Panc1 (cell line): ENCODE measurements at regions not wholly inside any gene's neighbourhood (a gene's known extent, or its start where the extent isn't known, plus 50 kb on each side); places are given as distances from the start of the nearest gene placed in this dataset.
"Not testable (repeated sequence)": the region's sequence is repeated elsewhere in the genome, so short reads cannot be mapped to it uniquely, and the experiment has no call there.

ENCODE experiments used
- ATAC-seq: fragments of 200-7000 bp; cut with Tn5 transposase; 2 replicates; pipeline ENCODE4 v1.9.1; 2020; ENCODE audit warnings: mild to moderate bottlenecking, moderate library complexity
- BruUV-seq: library from RNA; stranded (reverse); fragments of 400-500 nt; replicated peaks from 2 replicates; lab custom pipeline; 2021; lab: Mats Ljungman, UMichigan
- CTCF ChIA-PET: fragments of 300-600 bp; sonication (Branson Sonifier 250); formaldehyde crosslinking; loops from one replicate; lab custom pipeline; 2022; ENCODE audit warnings: antibody characterized with exemption; lab: Charles Lee
- POLR2A ChIA-PET: fragments of 300-600 bp; sonication (Branson Sonifier 250); formaldehyde crosslinking; loops from one replicate; lab custom pipeline; 2022; ENCODE audit warnings: antibody characterized with exemption; lab: Charles Lee
- DNase-seq: peaks from one replicate; pipeline ENCODE4 v3.0.0-alpha.2; 2010; ENCODE audit warnings: low read depth, low spot score
- H3K27ac ChIP-seq: 2 replicates; pipeline ENCODE4 v1.5.1; 2011; ENCODE audit warnings: mild to moderate bottlenecking, low read length, inconsistent platforms
- H3K27me3 ChIP-seq: fragments of 200-500 bp; sonication (Bioruptor generic); 2 replicates; pipeline ENCODE4 v1.6.0; 2014; ENCODE audit warnings: low read length, inconsistent platforms; ENCODE audit not compliant: control insufficient read depth, insufficient read depth
- H3K36me3 ChIP-seq: fragments of 200-500 bp; sonication (Bioruptor generic); 2 replicates; pipeline ENCODE4 v1.5.1; 2014; ENCODE audit warnings: inconsistent platforms, mild to moderate bottlenecking, low read length, moderate library complexity; ENCODE audit not compliant: control insufficient read depth, insufficient read depth
- H3K4me1 ChIP-seq: 2 replicates; pipeline ENCODE4 v1.5.1; 2011; ENCODE audit warnings: inconsistent platforms, mild to moderate bottlenecking, low read length, moderate library complexity; ENCODE audit not compliant: control insufficient read depth, insufficient read depth
- H3K4me3 ChIP-seq, 2 experiments: 2 replicates each; pipeline ENCODE4 v1.5.1; 2011 to 2012; ENCODE audit warnings: low read depth in 2 of 2, low read length in 2 of 2, mild to moderate bottlenecking in 2 of 2, inconsistent platforms in 1 of 2, moderate library complexity in 1 of 2
- H3K9me3 ChIP-seq: fragments of 200-500 bp; sonication (Bioruptor generic); 2 replicates; pipeline ENCODE4 v1.5.1; 2014; ENCODE audit warnings: low read depth, mild to moderate bottlenecking, inconsistent platforms, low read length, moderate library complexity; ENCODE audit not compliant: control insufficient read depth, insufficient read depth
- POLR2AphosphoS5 ChIP-seq: IDR thresholded peaks from 2 replicates; pipeline ENCODE4 v1.6.1; 2012; ENCODE audit warnings: mild to moderate bottlenecking, low read depth, low read length, moderate library complexity
- SIN3A ChIP-seq: IDR thresholded peaks from 2 replicates; pipeline ENCODE4 v1.6.1; 2012; ENCODE audit warnings: low read depth, mild to moderate bottlenecking, low read length, moderate library complexity, borderline replicate concordance; ENCODE audit not compliant: insufficient read depth
- TCF7L2 ChIP-seq: IDR thresholded peaks from 2 replicates; pipeline ENCODE4 v1.6.1; 2011; ENCODE audit warnings: mild to moderate bottlenecking, low read depth, low read length, inconsistent platforms
- in situ Hi-C: cut with HindIII; loops from 2 replicates; pipeline ENCODE4 v1.10.0; 2016; ENCODE audit warnings: low sequenced_read_pairs, low pct_unique_long_range_greater_than_20kb
- intact Hi-C: fragments of 100-400 bp; cut with micrococcal nuclease; formaldehyde crosslinking; loops from one replicate; pipeline ENCODE4 v1.10.0; 2022; ENCODE audit not compliant: unreplicated experiment
- TF ChIP-seq, protein P1 (sequence below): fragments of 450-650 bp; IDR thresholded peaks from 2 replicates; pipeline ENCODE4 v1.5.1; 2017; ENCODE audit warnings: mild to moderate bottlenecking
- TF ChIP-seq, protein P2 (sequence below), 2 experiments: IDR thresholded peaks; 2 replicates each; pipeline ENCODE4 v1.6.1; 2011 to 2012; ENCODE audit warnings: low read depth in 2 of 2, control low read depth in 1 of 2, low read length in 1 of 2, mild to moderate bottlenecking in 1 of 2, moderate library complexity in 1 of 2; ENCODE audit not compliant: insufficient read depth in 1 of 2

DNA sequence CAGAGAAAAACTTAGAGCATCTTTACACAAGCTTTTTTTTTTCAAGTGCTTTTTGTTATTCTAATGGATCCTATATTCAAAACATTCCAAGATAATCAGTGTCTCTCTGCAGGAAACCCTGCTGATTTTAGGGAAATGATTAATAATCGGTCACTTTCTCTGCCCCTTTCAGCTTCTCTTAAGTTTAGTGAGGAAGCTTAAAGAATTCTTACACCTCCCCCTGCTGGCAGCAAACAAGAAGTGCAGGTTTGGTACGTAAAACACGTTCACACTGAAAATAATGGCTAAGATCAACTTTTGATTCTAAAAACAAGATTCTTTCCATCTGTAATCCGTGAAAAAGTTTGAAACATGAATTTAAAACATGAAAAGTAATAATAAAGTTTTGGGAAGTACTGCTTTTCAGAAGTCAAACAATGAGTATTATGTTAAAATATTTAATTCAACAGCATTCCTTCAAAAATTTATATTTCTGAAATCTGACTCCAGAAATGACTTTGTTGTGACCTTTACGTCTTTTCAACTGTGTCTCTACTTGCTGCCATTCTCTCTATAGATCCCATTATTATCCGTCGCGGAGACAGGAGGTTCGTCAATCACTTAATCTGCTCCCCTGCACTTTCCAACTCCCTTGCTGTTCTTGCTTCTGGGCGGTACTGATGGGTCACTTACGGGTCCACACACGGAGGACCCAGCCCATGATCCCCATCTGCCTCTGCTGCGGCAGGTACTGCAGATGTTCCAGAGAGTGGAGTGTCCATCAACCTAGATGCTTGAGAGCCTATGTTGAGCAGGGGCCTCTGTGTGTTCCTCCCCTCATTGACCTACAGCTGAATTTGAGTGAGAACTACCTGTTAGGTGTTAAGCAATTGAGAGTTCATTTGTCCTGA, 203.1 kb upstream of the EDNRB start:
- no peaks in the 10 kb centered on the region for H3K9me3 ChIP-seq
- POLR2A ChIA-PET = no interaction called here
- DNase-seq = no peak
- H3K36me3 ChIP-seq = no peaks in the 10 kb centered on the region
- no peak for ATAC-seq
- no peaks in the 10 kb centered on the region for H3K27me3 ChIP-seq
- no peak overlapping the region for H3K27ac ChIP-seq
- CTCF ChIA-PET = interaction anchor here (0.6 to 0.7 kb wide), 2 partner anchors 210 to 635 kb away, joined by 3 read pairs; no protein-coding TSS in a partner anchor
- no peaks in the 10 kb centered on the region for H3K4me1 ChIP-seq
- TF ChIP-seq, protein P1, sequence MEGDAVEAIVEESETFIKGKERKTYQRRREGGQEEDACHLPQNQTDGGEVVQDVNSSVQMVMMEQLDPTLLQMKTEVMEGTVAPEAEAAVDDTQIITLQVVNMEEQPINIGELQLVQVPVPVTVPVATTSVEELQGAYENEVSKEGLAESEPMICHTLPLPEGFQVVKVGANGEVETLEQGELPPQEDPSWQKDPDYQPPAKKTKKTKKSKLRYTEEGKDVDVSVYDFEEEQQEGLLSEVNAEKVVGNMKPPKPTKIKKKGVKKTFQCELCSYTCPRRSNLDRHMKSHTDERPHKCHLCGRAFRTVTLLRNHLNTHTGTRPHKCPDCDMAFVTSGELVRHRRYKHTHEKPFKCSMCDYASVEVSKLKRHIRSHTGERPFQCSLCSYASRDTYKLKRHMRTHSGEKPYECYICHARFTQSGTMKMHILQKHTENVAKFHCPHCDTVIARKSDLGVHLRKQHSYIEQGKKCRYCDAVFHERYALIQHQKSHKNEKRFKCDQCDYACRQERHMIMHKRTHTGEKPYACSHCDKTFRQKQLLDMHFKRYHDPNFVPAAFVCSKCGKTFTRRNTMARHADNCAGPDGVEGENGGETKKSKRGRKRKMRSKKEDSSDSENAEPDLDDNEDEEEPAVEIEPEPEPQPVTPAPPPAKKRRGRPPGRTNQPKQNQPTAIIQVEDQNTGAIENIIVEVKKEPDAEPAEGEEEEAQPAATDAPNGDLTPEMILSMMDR = peak; percentile 63; the same call in 1 of the 2 replicates
- no peak for TF ChIP-seq TCF7L2
- no peak overlapping the region for H3K4me3 ChIP-seq
- intact Hi-C loops (loop anchor here (1.0 kb wide), 1 partner anchor 342 kb away; no protein-coding TSS in a partner anchor), in situ Hi-C loops (no loop called here)
- BruUV-seq = no TSS peak

DNA sequence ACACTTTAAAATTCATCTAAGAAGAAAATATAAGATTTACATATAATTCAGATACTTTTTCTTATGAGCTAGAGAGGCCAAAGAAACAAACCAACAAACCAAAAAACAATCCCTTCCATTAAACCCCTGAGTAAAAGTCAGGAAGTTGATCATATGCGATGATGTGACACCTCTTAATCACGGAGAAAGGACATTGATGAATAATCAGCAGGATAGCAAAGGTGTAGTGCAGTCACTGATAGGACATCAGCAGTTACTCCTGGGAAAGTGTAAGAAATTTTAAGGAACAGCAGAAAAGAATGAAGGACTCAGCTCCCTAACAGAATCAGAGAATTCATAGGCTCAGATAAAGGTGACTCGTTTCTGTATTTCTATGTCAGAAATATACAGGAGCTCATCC, 202.4 kb upstream of the EDNRB start:
- intact Hi-C loops (loop anchor here (1.0 kb wide), 1 partner anchor 342 kb away; no protein-coding TSS in a partner anchor), in situ Hi-C loops (no loop called here)
- no peak overlapping the region for H3K27ac ChIP-seq
- H3K4me3 ChIP-seq = no peak overlapping the region
- TF ChIP-seq, protein P1 = no peak
- TF ChIP-seq SIN3A (no peak), POLR2AphosphoS5 (no peak), TCF7L2 (no peak)
- TF ChIP-seq, protein P2, sequence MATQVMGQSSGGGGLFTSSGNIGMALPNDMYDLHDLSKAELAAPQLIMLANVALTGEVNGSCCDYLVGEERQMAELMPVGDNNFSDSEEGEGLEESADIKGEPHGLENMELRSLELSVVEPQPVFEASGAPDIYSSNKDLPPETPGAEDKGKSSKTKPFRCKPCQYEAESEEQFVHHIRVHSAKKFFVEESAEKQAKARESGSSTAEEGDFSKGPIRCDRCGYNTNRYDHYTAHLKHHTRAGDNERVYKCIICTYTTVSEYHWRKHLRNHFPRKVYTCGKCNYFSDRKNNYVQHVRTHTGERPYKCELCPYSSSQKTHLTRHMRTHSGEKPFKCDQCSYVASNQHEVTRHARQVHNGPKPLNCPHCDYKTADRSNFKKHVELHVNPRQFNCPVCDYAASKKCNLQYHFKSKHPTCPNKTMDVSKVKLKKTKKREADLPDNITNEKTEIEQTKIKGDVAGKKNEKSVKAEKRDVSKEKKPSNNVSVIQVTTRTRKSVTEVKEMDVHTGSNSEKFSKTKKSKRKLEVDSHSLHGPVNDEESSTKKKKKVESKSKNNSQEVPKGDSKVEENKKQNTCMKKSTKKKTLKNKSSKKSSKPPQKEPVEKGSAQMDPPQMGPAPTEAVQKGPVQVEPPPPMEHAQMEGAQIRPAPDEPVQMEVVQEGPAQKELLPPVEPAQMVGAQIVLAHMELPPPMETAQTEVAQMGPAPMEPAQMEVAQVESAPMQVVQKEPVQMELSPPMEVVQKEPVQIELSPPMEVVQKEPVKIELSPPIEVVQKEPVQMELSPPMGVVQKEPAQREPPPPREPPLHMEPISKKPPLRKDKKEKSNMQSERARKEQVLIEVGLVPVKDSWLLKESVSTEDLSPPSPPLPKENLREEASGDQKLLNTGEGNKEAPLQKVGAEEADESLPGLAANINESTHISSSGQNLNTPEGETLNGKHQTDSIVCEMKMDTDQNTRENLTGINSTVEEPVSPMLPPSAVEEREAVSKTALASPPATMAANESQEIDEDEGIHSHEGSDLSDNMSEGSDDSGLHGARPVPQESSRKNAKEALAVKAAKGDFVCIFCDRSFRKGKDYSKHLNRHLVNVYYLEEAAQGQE (IDR thresholded peaks at IDR 0.05; ENCODE audit: insufficient read depth in 1 of 2, low read depth in 2 of 2, low read length in 1 of 2) = no peak
- no peaks in the 10 kb centered on the region for H3K9me3 ChIP-seq
- ATAC-seq (no peak), DNase-seq (no peak)
- H3K36me3 ChIP-seq = no peaks in the 10 kb centered on the region
- ChIA-PET CTCF (interaction anchor here (0.6 to 0.7 kb wide), 2 partner anchors 209 to 635 kb away, joined by 3 read pairs; no protein-coding TSS in a partner anchor), POLR2A (no interaction called here)
- H3K4me1 ChIP-seq = no peaks in the 10 kb centered on the region
- BruUV-seq = no TSS peak
- no peaks in the 10 kb centered on the region for H3K27me3 ChIP-seq

DNA sequence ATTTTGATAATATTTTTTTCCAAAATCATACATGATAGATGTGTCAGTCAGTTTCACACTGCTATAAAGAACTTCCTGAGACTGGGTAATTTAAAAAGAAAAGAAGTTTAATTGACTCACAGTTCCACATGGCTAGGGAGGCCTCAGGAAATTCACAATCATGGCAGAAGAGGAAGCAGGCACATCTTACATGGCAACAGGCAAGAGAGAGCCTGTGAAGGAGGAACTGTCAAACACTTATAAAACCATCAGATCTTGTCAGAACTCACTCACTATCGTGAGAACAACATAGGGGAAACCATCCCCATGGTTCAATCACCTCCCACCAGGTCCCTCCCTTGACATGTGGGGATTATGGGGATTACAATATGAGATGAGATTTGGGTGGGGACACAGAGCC, 201.5 kb upstream of the EDNRB start:
- in situ Hi-C loops, H3K4me3 ChIP-seq, intact Hi-C loops, POLR2A ChIA-PET, H3K9me3 ChIP-seq, BruUV-seq, DNase-seq, H3K4me1 ChIP-seq, H3K36me3 ChIP-seq, H3K27me3 ChIP-seq, CTCF ChIA-PET, H3K27ac ChIP-seq, ATAC-seq: not testable (repeated sequence)

DNA sequence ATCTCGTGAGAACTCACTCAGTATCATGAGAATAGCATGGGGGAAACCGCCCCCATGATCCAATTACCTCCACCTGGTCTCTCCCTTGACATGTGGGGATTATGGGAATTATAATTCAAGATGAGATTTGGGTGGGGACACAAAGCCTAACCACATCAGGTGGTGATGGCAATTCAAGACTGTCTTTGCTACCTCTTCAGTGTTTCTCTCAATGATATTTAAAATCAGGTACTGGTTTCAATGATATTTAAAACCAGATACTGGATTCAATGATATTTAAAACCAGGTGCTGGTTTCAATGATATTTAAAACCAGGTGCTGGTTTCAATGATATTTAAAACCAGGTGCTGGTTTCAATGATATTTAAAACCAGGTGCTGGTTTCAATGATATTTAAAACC, 198.4 kb upstream of the EDNRB start:
- H3K36me3 ChIP-seq, H3K27ac ChIP-seq, BruUV-seq, ATAC-seq, H3K9me3 ChIP-seq, DNase-seq, intact Hi-C loops, H3K27me3 ChIP-seq, CTCF ChIA-PET, in situ Hi-C loops, POLR2A ChIA-PET, H3K4me1 ChIP-seq, H3K4me3 ChIP-seq: not testable (repeated sequence)
